ENCODE measurements at regions not wholly inside any gene's neighbourhood (a gene's known extent, or its start where the extent isn't known, plus 50 kb on each side); places are given as distances from the start of the nearest gene placed in this dataset.
A peak's percentile ranks its signal among the peaks of the same experiment; 100 is the strongest.
"Not testable (repeated sequence)": the region's sequence is repeated elsewhere in the genome, so short reads cannot be mapped to it uniquely, and the experiment has no call there.

DNA sequence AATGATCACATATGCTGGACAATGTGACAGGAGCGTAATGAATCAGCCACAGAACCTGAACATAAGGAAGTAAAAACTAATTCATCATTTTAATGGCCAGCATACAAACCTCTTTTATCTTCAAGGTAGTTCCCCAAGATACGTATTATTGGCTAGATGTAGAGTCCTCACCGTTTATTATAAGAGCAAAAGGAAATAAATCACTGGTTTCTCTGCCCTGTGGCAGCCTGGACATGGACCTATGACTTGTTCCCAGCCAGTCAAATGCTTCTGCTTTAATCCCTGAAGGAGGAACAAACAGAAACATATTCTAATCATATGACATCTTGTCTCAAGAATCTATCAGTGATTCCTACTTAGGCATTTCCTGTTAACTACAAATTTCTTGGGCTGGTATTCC is 86.8 kb upstream of the FAM241A start:
- no peak for DNase-seq

DNA sequence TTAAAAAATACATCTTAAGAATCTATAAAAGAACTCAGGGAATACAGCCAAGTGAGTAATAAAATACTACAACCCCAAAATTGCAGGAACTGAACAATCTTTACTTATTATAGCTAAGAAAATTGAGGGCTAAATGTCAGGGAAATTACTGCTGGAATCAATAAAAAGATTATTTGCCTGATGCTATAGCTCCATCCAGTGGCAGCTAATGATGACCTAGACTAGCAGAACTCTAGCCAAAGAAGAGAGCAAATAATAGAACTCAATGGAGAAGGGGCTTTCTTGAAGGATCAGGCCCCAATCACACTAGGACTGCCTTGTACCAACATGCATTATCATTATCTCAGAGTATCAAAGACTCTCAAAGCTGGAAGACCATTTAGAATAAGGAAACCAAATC is 85.0 kb upstream of the FAM241A start:
- DNase-seq, result no peak

DNA sequence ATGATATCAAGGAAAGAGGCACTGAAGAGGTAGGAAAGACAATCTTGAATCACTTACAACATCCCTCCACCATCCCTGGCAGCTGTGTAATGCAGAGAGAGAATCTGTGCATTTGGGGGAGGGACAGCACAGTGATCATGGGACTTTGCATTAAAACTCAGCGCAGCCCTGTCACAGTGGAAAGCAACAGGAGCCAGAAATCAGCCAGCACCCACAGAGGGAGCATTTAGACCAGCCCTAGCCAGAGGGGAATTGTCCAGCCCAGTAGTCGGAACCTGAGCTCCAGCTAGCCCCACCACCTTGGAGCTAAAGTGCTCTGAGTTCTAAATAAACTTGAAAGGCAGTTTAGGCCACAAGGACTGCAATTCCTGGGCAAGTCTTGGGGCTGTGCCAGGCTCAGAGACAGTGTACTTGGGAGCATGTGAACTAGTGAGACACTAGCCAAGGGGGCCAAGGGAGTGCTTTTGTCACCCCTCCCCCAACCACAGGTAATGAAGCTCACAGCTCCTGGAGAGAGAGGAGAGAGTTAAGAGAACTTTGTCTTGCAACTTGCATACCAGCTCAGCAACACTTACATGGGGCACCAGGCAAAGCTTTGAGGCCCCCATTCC is 83.9 kb upstream of the FAM241A start:
- DNase-seq, result no peak

DNA sequence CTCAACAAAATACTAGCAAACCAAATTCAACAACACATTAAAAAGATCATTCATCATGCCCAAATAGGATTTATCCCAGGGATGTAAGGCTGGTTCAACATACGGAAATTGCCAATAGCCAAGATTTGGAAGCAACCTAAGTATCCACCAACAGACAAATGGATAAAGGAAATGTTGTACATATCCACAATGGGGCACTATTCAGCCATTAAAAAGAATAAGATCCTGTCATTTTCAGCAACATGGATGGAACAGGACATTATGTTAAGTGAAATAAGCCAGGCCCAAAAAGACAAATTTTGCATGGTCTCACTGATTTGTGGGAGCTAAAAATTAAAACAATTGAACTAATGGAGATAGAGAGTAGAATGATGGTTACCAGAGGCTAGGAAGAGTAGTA is 82.0 kb upstream of the FAM241A start:
- no peak for DNase-seq

DNA sequence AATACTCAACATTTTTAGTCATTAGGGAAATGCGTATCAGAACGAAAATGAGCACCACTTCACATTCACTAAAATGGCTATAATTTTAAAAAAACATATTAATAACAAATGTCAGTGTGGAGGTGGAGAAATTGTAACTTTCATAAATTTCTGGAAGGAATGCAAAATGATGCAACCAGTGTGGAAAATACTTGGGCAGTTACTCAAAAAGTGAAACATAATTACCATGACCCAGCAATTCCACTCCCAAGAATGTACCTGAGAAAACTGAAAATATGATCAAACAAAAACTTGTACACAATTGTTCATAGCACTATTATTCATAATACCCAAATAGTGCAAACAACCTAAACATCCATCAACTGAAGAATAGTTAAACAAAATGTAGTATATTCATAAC is 76.1 kb upstream of the FAM241A start:
- DNase-seq, result no peak

DNA sequence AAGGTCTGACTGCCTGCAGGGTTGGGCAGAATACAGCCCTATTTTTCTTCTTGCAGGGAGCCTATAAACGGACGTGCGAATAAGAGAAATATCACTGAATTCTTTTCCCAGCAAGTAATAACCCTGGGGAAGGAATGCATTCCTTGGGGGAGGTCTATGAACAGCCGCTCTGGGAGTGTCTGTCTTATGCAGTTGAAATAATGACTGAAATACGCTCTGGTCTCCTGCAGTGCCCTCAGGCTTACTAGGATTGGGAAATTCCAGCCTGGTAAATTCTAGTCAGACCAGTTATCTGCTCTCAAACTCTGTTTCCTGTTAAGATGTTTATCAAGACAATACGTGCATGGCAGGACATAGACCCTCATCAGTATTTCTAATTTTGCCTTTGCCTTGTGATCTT is 72.1 kb upstream of the FAM241A start:
- DNase-seq, result no peak

DNA sequence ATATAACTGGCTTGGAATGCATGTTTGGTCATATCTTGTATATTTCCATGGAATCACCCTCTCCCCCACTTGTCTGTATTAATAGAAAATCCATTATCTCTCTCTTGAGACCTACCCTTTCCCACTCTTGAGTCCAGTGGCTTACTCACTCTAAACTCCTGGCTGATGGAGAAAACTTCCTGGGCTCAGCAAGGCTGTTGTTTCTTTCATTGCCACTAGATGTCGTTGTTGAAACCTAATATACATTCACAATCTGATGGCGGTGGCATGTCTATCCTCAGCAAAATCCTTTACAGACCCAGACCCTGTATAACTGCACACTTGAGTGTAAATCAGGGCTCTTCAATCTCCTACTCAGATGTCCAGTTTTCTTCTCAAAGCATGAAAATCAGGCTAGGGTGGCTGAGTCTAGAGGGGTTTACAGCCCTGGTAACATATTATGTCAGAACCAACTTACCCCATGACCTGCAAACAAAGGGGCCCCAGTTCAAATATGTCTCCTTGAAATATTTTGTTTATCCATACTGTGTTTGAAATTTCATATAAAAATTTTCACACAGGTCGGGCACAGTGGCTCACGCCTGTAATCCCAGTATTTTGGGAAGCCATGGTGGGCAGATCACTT is 70.0 kb upstream of the FAM241A start:
- DNase-seq, result peak; percentile 15

DNA sequence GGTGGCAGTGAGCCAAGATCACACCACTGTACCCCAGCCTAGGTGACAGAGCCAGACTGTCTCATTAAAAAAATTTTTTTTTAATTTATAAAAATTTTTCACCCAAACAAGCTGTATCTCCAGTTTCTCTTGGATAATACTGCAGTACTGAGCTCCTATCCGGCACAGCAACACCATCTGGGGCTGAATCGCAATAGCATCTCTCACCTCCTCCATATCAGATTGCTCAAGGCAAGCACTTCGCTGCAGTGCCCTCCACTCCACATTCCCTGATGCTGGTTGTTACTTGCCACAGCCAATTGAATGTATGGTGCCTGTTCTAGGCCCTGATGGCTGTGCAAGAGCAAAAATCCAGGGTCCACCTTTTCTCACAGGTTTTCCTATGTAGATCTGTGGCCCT is 69.3 kb upstream of the FAM241A start:
- DNase-seq, result no peak

DNA sequence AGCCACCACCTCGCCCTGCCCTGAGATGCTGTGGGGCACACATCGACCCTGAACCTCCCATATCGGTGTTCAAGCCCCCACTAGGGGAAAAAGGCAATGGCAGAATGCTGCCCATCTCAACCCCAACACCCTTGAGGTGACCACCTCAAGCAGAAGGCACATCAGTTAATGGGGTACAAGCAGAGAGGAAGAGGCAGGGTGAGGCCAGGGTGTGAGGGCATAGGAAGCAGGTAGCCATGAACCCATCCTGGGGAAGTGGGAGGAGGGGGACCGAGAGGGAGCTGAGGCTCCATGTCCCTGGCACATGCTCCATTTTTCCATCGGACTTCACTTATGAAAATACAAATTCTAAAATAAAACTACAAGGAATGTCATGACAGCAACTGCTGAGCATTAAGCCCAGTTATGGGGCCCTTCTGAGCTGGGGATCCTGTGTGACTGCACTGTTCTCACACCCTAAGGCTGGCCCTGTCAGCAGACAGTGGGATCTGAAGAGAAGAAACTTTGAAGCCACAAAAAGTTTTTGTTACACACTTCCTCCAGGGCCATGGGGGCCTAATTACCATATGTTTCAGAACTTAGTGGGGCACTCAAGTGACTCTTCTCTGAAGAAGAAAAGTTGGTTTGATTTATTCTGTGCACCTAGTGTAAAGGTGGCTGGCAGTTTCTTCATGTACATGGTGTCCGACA is 68.2 kb upstream of the FAM241A start:
- DNase-seq, result no peak

DNA sequence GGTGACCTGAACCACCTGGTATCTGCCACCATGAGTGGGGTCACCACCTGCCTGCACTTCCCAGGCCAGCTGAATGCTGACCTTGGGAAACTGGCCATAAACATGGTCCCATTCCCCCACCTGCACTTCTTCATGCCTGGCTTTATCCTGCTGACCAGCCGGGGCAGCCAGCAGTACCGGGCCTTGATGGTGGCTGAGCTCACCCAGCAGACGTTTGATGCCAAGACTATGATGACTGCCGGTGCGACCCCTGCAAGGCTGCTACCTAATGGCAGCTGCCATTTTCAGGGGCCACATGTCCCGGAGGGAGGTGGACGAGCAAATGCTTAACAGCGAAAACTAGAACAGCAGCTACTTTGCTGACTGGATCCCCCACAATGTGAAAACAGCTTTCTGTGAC is 67.5 kb upstream of the FAM241A start:
- DNase-seq, result no peak

DNA sequence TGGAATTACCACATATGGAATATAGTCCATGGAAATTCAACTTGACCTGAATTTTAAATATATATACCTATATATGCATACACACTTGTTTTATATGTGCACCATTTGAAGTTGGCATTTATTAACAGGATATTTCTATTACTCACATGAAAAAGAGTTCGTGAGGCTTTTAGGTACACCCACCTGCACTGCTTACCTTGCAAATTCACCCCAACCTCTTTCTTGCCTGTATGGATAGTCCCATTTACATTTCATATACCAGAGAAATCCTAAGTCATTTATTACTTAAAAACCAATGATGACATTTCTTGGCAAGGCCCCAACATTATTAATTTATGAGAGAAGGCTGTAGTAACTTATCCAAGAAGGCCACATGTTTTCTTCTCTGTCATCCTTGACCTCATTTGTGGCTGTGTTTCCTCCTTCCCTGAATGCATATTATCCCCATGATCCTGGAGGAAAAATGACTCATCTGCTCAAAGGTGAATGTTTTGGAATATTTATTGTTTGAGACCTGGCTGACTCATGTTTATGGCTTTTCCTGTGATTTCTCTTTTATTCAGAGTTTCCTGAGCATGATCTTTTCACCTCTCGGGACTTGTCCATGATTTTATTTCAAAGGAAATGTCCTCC is 62.2 kb upstream of the FAM241A start:
- no peak for DNase-seq

DNA sequence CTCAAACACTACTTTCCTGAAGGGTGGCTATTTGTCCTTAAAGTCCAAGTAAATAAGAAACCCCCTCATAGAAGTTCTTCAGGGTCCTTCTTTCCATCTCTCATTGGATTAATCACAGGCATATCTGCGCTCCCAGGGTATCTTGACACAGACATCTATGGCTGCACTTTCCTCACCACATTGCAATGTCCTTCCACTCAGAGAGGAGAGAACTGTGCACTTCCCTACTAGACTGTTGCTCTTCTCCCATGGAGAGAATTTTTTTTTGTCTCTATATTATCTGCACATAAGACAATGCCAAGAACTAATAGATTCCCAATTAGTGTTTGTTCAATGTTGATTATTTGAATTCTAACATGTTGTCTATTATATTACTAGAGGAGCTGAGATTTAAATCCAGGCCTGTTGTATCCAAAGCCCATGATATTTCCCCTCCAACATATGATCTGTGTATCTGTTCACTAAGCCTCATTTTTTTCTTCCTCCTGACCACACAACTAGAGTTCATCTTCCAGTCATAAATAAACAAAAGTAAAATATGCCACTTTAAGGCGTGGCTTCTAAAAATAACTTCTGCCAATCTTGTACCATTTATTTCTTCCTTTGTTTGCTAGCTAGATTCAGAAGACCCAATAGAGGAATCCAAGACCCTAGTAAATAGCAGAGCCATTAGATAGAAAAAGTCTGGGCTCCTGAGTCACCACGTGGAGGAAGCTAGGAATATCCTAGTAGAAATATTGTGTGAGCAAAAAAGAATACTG is 61.5 kb upstream of the FAM241A start:
- DNase-seq, result no peak

DNA sequence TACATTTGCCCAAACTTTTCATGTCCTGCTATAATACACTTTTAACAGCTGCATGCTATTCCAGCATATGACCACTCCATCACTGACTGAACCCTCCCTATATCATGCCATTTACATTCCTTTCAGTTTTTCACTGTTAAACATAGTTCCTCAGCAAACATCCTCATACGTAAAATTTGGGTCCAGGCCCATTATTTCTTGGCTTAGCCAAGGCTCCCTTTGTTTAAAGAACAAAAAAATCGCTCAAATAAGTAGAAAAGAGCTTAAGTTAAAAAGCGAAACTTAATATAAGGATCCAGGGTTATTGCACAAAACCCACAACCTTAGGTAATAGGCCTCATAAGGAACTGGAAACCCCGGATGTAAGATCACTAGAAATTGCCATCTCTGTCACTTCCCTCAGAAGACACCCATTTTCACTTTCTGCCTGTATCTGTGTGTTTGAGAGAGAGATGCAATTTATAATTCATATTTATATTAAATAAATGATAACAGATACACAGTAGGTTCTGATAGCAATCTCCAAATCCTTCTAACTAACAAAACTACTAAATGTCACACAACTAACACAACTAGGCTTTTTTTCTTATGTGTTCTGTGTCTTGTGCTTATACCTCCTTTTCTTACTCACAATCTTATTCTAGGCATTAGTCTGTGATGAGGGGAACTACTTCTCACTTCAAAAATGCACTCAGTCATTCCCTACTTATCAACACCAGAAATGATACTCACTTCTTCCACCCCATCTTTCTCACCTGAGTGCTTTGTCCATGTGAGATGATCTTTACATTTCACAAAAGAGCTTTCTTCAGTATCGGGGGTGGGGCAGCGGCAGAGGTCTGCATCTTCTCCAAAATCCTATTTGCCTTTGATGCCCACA is 59.9 kb upstream of the FAM241A start:
- DNase-seq, result no peak

DNA sequence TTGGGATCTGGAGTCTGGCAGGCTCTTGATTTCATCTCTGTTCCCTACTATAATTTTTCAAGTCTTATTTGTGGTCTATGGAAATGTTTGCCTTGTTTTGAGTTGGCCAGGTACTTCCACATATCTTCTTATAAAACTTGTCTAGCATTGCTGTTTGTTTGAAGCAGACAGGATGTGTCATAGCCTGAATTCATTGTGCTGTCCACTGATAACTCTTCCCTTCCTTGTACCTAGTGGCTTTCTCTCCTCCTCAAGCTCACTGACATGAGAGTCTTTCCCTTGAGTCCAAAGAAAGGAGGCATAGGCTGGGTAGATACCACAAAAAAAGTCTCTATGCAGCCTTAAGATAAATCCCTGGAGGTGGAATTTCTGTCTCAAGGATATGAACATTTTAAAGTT is 59.2 kb upstream of the FAM241A start:
- no peak for DNase-seq

DNA sequence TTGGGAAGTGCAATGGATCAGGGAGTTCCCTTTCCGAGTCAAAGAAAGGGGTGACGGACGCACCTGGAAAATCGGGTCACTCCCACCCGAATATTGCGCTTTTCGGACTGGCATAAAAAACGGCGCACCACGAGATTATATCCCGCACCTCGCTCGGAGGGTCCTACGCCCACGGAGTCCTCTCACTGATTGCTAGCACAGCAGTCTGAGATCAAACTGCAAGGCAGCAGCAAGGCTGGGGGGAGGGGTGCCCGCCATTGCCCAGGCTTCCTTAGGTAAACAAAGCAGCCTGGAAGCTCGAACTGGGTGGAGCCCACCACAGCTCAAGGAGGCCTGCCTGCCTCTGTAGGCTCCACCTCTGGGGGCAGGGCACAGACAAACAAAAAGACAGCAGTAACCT is 58.6 kb upstream of the FAM241A start:
- DNase-seq, result not testable (repeated sequence)

DNA sequence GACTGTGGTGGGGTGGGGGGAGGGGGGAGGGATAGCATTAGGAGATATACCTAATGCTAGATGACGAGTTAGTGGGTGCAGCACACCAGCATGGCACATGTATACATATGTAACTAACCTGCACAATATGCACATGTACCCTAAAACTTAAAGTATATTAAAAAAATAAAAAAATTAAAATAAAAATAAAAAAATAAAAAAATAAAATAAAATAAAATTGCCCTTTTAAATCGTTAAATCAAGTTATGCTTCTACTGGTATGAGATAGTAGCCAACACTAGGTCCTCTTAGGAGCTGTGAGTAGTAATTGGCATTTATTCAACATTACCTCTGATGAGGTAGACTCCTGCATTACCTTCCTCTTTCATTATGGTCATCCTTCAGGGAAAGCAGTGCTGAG is 52.9 kb upstream of the FAM241A start:
- DNase-seq, result not testable (repeated sequence)

DNA sequence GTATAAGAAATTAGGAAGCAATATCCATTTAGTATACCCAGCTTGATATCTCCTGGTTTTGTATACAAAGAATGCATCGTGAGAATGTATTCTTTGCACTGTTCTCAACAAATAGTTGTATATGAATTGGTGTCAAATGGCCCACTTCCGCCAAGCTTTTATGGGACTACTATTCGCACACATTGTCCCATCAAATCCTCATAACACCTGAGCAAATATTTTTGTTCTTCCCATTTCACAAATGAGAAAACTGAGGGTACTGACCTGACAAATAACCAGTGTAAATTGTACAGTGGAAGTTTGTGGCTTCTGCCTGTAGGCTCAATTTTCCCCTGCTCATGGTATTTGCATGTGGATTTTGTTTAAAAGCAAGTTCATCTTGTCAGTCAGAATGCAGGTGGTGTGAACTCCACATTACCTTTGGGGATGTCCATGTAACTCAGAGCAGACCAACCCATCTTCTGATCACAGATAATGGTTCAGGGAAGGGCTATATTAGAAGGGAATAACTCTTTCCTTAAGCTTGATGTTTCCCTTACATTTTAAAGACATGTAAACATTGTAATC is 51.5 kb upstream of the FAM241A start:
- DNase-seq, result no peak

DNA sequence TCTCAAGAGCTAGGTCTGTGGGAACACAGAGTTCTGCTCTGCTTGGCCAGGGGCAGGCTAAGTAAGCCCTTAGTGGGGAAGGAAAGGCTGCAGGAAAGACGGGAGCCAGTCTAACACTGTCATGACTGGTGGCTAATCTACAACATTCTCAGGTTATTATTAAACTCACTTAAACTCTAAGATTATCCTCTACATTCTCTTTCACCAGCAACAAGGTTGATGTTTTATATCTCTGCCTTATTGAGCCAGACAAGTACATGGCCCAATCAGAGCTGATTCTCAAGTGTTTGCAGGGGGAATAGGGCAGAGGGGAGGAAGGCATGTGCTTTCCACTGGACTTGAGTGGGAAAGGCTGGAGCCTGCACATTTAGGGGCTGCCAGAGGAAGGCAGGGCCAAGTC is 50.9 kb upstream of the FAM241A start:
- DNase-seq, result no peak
